Limb (tissue), 2 donors: ENCODE measurements at regions not wholly inside any gene's neighbourhood (a gene's known extent, or its start where the extent isn't known, plus 50 kb on each side); places are given as distances from the start of the nearest gene placed in this dataset.
"Not testable (repeated sequence)": the region's sequence is repeated elsewhere in the genome, so short reads cannot be mapped to it uniquely, and the experiment has no call there.

ENCODE experiments used
- DNase-seq, 2 donors: peaks; one replicate each; pipeline ENCODE4 v3.0.0-alpha.2; 2016; ENCODE audit errors: extremely low spot score in 2 of 2

GRCh38 chr17:77288115-77288619 is 147.4 kb downstream of the SEC14L1 start:
- DNase-seq: no peak

GRCh38 chr17:77290759-77291558 is 150.2 kb downstream of the SEC14L1 start:
- DNase-seq: not testable (repeated sequence)

GRCh38 chr17:77291591-77292386 is 151.0 kb downstream of the SEC14L1 start:
- DNase-seq: no peak

GRCh38 chr17:77294761-77295160 is 154.0 kb downstream of the SEC14L1 start:
- no peak for DNase-seq

GRCh38 chr17:77295241-77295853 is 154.6 kb downstream of the SEC14L1 start:
- peak in 1 of 2 donors; percentile 45 for DNase-seq

- DNase-seq: no peak
Measured at GRCh38 chr17:77296769-77297409, 156.1 kb downstream of the SEC14L1 start.

- DNase-seq: no peak
Measured at GRCh38 chr17:77297693-77298666, 157.2 kb downstream of the SEC14L1 start.

GRCh38 chr17:77298811-77299210 is 158.0 kb downstream of the SEC14L1 start:
- no peak for DNase-seq

- DNase-seq: no peak
Measured at GRCh38 chr17:77299256-77300015, 158.7 kb downstream of the SEC14L1 start.

- no peak for DNase-seq
Measured at GRCh38 chr17:77300016-77300686, 159.4 kb downstream of the SEC14L1 start.

- DNase-seq: no peak
Measured at GRCh38 chr17:77301694-77302266, 161.0 kb downstream of the SEC14L1 start.

- DNase-seq: no peak
Measured at GRCh38 chr17:77302682-77303081, 161.9 kb downstream of the SEC14L1 start.

GRCh38 chr17:77303620-77304019 is 162.9 kb downstream of the SEC14L1 start:
- DNase-seq: no peak

GRCh38 chr17:77304051-77304745 is 163.4 kb downstream of the SEC14L1 start:
- no peak for DNase-seq

- DNase-seq: no peak
Measured at GRCh38 chr17:77304746-77305473, 164.1 kb downstream of the SEC14L1 start.

GRCh38 chr17:77306048-77306789 is 165.4 kb downstream of the SEC14L1 start:
- no peak for DNase-seq
